ENCODE measurements at regions not wholly inside any gene's neighbourhood (a gene's known extent, or its start where the extent isn't known, plus 50 kb on each side); places are given as distances from the start of the nearest gene placed in this dataset.

DNA sequence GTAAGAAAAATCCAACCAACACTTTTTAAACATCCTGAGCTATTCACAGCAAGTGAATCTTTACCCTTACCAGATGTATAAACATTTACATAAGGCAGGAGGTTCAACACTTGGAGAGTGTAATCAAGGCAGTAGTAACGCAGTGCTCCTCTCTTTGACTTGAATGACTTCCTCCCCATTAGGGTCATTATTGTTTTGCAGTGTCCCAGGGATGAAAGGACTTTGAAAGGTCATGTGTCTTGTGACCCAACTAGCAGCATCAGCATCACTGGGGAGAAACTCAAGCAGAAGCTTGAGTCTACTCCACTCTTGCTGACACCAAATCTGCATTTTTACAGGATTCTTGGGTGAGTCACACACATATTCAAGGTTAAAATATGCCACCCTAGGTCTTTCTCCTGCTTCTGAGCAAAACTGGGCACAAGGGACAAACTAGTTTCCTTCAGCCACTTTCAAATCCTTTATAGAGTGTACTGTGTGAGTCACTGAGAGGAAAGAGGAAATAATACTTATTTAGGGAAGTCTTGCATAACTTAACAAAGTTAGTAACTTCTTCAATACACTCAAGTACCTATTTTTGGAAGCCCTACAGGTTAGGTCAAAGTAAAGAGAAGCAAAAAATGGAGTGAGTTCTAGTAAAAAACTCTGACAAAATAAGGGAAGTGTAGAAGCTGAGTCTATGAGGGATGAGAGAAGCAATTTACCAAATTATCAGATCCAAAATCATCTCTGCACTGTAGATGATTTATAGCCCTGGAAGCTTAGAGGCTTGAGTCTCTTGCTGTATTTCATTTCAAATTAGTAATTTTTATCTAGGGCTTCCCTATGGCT is 51.0 kb upstream of the EML4 start:
- WGBS, 2 donors = 60 to 81% methylated on average over 1 of the region's 1 CpG
- intact Hi-C loops (cut with DNase I; ENCODE audit: low total_unique reads) = no loop called here
- no peaks in the 10 kb centered on the region for H3K9me3 ChIP-seq
- no peaks in the 10 kb centered on the region for H3K4me1 ChIP-seq
- no peak overlapping the region for H3K4me3 ChIP-seq
- no peak overlapping the region for H3K27ac ChIP-seq
- H3K36me3 ChIP-seq (ENCODE audit: low read depth, missing control alignments) = no peaks in the 10 kb centered on the region
- TF ChIP-seq POLR2A (IDR thresholded peaks at IDR 0.05) = no peak
- TF ChIP-seq, protein P1, sequence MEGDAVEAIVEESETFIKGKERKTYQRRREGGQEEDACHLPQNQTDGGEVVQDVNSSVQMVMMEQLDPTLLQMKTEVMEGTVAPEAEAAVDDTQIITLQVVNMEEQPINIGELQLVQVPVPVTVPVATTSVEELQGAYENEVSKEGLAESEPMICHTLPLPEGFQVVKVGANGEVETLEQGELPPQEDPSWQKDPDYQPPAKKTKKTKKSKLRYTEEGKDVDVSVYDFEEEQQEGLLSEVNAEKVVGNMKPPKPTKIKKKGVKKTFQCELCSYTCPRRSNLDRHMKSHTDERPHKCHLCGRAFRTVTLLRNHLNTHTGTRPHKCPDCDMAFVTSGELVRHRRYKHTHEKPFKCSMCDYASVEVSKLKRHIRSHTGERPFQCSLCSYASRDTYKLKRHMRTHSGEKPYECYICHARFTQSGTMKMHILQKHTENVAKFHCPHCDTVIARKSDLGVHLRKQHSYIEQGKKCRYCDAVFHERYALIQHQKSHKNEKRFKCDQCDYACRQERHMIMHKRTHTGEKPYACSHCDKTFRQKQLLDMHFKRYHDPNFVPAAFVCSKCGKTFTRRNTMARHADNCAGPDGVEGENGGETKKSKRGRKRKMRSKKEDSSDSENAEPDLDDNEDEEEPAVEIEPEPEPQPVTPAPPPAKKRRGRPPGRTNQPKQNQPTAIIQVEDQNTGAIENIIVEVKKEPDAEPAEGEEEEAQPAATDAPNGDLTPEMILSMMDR (IDR thresholded peaks at IDR 0.05) = no peak
- DNase-seq = no peak
- no peaks in the 10 kb centered on the region for H3K27me3 ChIP-seq

DNA sequence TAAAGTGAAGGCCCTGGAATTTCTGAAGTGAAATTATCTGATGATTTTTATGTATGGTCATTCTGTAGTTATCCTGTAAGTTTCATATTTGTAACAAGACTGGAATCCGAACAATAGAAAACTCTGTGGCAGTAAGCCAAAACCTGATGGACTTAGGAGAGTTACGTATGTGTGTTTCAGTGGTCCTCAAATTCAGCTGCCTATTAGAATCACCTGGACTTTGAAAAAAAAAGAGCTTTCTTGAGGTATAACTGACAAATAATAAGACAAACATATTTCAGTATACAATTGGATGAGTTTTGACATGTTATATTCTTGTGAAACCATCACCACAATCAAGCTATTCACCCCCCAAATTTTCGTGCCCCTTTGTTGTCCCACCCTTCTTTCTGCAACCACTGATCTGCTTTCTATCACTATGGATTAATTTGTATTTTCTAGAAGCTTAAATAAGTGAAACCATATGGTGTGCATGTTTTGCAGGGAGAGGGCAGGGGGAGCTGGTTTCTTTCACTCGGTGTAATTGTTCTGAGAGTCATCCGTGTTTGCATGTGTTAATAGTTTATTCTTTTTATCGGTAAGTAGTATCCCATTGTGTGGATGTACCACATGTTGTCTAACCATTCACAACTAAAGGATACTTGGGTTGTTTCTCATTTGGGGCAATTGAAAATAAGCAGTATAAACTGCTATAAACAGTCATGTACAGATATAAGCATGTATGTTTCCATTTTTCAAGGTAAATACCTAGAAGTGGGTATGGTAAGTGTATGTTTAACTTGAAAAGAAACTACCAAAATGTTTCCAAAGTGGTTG is 50.2 kb upstream of the EML4 start:
- Histone ChIP-seq H3K9me3 (no peaks in the 10 kb centered on the region), H3K4me3 (no peak overlapping the region), H3K4me1 (no peaks in the 10 kb centered on the region), H3K27me3 (no peaks in the 10 kb centered on the region), H3K27ac (no peak overlapping the region), H3K36me3 (ENCODE audit: low read depth, missing control alignments) (no peaks in the 10 kb centered on the region)
- DNase-seq = no peak
- WGBS, 2 donors = 77 to 80% methylated on average over 6 of the region's 6 CpGs
- intact Hi-C loops (cut with DNase I; ENCODE audit: low total_unique reads) = no loop called here
- TF ChIP-seq, protein P1 (IDR thresholded peaks at IDR 0.05) = no peak
- TF ChIP-seq POLR2A (IDR thresholded peaks at IDR 0.05) = no peak
